ENCODE measurements at regions not wholly inside any gene's neighbourhood (a gene's known extent, or its start where the extent isn't known, plus 50 kb on each side); places are given as distances from the start of the nearest gene placed in this dataset.
"Not testable (repeated sequence)": the region's sequence is repeated elsewhere in the genome, so short reads cannot be mapped to it uniquely, and the experiment has no call there.

DNA sequence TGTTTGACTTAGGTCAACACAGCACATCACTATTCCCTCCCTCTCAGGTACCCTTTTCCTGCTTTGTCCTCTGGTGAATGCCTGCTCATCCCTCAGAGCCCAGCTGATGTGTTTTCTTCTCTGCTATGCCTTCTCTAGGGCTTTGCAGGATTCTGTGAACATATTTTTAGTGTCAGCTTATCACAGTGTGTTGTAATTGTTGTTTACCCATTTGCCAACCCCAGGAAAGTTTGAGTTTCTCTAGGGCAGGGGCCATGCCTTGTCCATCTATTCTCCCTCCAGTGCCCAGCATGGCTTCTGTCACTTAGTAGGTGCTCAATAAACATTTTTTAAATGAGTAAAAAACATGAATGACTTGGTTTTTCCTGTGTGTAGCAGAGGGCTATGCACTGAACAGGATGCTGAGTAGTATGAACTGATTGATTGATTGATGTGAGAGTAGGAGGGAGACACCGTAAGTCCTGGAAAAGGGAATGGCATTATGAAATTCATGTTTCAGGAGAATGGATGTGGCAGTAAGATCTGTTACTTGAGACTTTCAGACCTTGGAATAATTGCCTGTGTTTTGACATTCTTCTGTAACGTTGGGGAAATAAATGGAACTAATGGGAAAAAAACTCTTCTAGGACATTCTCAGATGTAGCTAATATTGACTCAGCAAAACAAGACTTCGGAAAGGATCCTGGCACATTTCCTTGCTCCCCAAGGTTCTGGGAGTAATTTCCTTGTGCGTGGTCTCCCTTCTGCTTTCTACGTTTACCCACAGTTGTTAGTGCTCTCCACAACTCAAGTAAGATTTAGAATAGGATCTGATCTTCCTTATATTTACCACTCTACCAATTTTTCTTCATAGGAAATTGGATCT lies 267.3 kb upstream of the TBL1XR1 start:
- Histone ChIP-seq H3K27me3 (ENCODE audit: control insufficient read depth, low read length) (no peaks in the 10 kb centered on the region), H3K9me3 (ENCODE audit: control insufficient read depth, insufficient read depth, low read length) (no peaks in the 10 kb centered on the region)

DNA sequence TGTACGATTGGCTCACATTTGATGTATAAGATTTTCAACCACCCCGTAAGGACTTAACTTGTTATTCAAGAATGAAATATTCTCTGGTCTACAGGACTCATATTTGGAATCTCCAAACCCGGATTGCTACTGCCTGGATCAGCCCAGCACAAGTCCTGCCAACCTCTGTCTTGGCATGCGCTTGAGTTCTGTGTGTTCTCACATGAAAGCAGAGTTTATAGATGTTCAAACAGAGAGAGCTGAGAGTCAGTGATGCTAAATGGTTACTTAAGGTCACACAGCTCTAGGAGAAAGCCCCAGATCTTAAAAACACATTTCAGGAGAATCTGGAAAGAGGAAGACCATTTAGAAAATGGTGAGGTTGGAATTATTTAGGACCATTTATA lies 268.0 kb upstream of the TBL1XR1 start:
- TF ChIP-seq, protein P1, sequence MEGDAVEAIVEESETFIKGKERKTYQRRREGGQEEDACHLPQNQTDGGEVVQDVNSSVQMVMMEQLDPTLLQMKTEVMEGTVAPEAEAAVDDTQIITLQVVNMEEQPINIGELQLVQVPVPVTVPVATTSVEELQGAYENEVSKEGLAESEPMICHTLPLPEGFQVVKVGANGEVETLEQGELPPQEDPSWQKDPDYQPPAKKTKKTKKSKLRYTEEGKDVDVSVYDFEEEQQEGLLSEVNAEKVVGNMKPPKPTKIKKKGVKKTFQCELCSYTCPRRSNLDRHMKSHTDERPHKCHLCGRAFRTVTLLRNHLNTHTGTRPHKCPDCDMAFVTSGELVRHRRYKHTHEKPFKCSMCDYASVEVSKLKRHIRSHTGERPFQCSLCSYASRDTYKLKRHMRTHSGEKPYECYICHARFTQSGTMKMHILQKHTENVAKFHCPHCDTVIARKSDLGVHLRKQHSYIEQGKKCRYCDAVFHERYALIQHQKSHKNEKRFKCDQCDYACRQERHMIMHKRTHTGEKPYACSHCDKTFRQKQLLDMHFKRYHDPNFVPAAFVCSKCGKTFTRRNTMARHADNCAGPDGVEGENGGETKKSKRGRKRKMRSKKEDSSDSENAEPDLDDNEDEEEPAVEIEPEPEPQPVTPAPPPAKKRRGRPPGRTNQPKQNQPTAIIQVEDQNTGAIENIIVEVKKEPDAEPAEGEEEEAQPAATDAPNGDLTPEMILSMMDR (IDR thresholded peaks at IDR 0.05; ENCODE audit: low read depth, low read length, poor library complexity, severe bottlenecking): no peak
- TF ChIP-seq EZH2phosphoT487 (IDR thresholded peaks at IDR 0.05; ENCODE audit: borderline replicate concordance, low read length): no peak
- Histone ChIP-seq H3K4me2 (ENCODE audit: low read length) (no peak overlapping the region), H3K4me3 (ENCODE audit: low read length) (no peak overlapping the region), H3K27ac (ENCODE audit: low read depth, low read length) (no peak overlapping the region), H3K36me3 (ENCODE audit: control insufficient read depth, low read length) (no peaks in the 10 kb centered on the region), H3F3A (ENCODE audit: control insufficient read depth, insufficient read depth) (no peaks in the 10 kb centered on the region), H3K9me3 (ENCODE audit: control insufficient read depth, insufficient read depth, low read length) (no peaks in the 10 kb centered on the region), H3K27me3 (ENCODE audit: control insufficient read depth, low read length) (no peaks in the 10 kb centered on the region), H3K79me2 (ENCODE audit: control insufficient read depth, low read length) (no peaks in the 10 kb centered on the region), H3K9me2 (replicated peaks; ENCODE audit: control insufficient read depth, low read length) (no peaks in the 10 kb centered on the region), H4K20me1 (ENCODE audit: control insufficient read depth, insufficient read depth, low read depth, low read length) (no peaks in the 10 kb centered on the region), H3K4me1 (ENCODE audit: control insufficient read depth, low read length) (no peaks in the 10 kb centered on the region)

More for the DNA sequence above, 267.3 kb upstream of the TBL1XR1 start:
- H3K79me2 ChIP-seq (ENCODE audit: control insufficient read depth, low read length): no peaks in the 10 kb centered on the region
- no peaks in the 10 kb centered on the region for H3K36me3 ChIP-seq (ENCODE audit: control insufficient read depth, low read length)
- no peak overlapping the region for H3K27ac ChIP-seq (ENCODE audit: low read depth, low read length)
- H3K4me3 ChIP-seq (ENCODE audit: low read length): no peak overlapping the region
- H4K20me1 ChIP-seq (ENCODE audit: control insufficient read depth, insufficient read depth, low read depth, low read length): no peaks in the 10 kb centered on the region
- no peaks in the 10 kb centered on the region for H3K9me2 ChIP-seq (replicated peaks; ENCODE audit: control insufficient read depth, low read length)
- H3K4me2 ChIP-seq (ENCODE audit: low read length): no peak overlapping the region
- no peaks in the 10 kb centered on the region for H3K4me1 ChIP-seq (ENCODE audit: control insufficient read depth, low read length)
- TF ChIP-seq, protein P1 (IDR thresholded peaks at IDR 0.05; ENCODE audit: low read depth, low read length, poor library complexity, severe bottlenecking): no peak
- no peak for TF ChIP-seq EZH2phosphoT487 (IDR thresholded peaks at IDR 0.05; ENCODE audit: borderline replicate concordance, low read length)
- H3F3A ChIP-seq (ENCODE audit: control insufficient read depth, insufficient read depth): no peaks in the 10 kb centered on the region

DNA sequence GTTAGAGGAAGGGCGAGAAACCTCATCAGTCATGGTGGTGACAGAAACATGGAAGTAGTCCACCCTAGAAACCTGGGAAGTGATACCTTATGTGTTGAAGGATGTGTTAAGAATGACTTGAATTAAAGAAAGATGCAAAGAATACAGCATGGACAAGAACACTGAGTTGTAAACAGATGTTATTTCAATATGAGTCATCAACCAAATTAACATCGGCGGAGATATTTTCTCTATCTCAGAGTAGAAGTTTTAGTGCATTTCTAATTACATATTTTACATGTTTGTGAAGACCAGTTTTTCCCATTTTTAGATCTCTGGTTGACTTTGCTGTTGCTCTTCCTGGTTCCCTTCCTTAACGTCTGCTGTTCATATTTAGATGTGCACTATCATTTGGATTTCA lies 268.8 kb upstream of the TBL1XR1 start:
- no peak overlapping the region for H3K4me3 ChIP-seq (ENCODE audit: low read length)
- H3F3A ChIP-seq (ENCODE audit: control insufficient read depth, insufficient read depth): no peaks in the 10 kb centered on the region
- H3K9me3 ChIP-seq (ENCODE audit: control insufficient read depth, insufficient read depth, low read length): no peaks in the 10 kb centered on the region
- no peak for TF ChIP-seq EZH2phosphoT487 (IDR thresholded peaks at IDR 0.05; ENCODE audit: borderline replicate concordance, low read length)
- TF ChIP-seq, protein P1 (IDR thresholded peaks at IDR 0.05; ENCODE audit: low read depth, low read length, poor library complexity, severe bottlenecking): no peak
- no peaks in the 10 kb centered on the region for H3K27me3 ChIP-seq (ENCODE audit: control insufficient read depth, low read length)
- H4K20me1 ChIP-seq (ENCODE audit: control insufficient read depth, insufficient read depth, low read depth, low read length): no peaks in the 10 kb centered on the region
- no peaks in the 10 kb centered on the region for H3K36me3 ChIP-seq (ENCODE audit: control insufficient read depth, low read length)
- H3K4me1 ChIP-seq (ENCODE audit: control insufficient read depth, low read length): no peaks in the 10 kb centered on the region
- no peaks in the 10 kb centered on the region for H3K79me2 ChIP-seq (ENCODE audit: control insufficient read depth, low read length)
- H3K4me2 ChIP-seq (ENCODE audit: low read length): no peak overlapping the region
- no peaks in the 10 kb centered on the region for H3K9me2 ChIP-seq (replicated peaks; ENCODE audit: control insufficient read depth, low read length)
- no peak overlapping the region for H3K27ac ChIP-seq (ENCODE audit: low read depth, low read length)

DNA sequence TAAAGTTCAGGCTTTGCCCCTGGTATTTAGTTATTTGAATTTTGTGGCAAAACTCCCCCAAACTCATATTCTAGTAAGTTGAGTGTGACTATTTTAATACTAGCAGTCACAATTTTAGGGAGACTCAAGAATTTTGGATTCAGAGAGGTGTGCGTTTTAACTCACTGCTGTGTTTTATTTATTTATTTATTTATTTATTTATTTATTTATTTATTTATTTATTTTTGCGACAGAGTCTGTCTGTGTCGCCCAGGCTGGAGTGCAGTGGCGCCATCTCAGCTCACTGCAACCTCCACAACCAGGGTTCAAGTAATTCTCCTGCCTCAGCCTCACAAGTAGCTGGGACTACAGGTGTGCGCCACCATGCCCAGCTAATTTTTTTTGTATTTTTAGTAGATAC lies 269.3 kb upstream of the TBL1XR1 start:
- not testable (repeated sequence) for H3K4me2 ChIP-seq (ENCODE audit: low read length); H3K79me2 ChIP-seq (ENCODE audit: control insufficient read depth, low read length); H3K36me3 ChIP-seq (ENCODE audit: control insufficient read depth, low read length); H3K4me1 ChIP-seq (ENCODE audit: control insufficient read depth, low read length); H3K27ac ChIP-seq (ENCODE audit: low read depth, low read length); H3F3A ChIP-seq (ENCODE audit: control insufficient read depth, insufficient read depth); H3K9me2 ChIP-seq (replicated peaks; ENCODE audit: control insufficient read depth, low read length); H3K4me3 ChIP-seq (ENCODE audit: low read length); H4K20me1 ChIP-seq (ENCODE audit: control insufficient read depth, insufficient read depth, low read depth, low read length); H3K27me3 ChIP-seq (ENCODE audit: control insufficient read depth, low read length); H3K9me3 ChIP-seq (ENCODE audit: control insufficient read depth, insufficient read depth, low read length)
